Spleen (tissue), 7 donors: ENCODE measurements at regions not wholly inside any gene's neighbourhood (a gene's known extent, or its start where the extent isn't known, plus 50 kb on each side); places are given as distances from the start of the nearest gene placed in this dataset.

Experiments
- CTCF ChIP-seq, 11 experiments: fragments of 200-600 bp in 7 of 11; fragments of 450-650 bp in 4 of 11; sonication (generic) in 4 of 11; IDR thresholded peaks in 8 of 11; conservative IDR thresholded peaks in 3 of 11; 1 replicate in 7 of 11; 2 replicates in 4 of 11; pipeline versions ENCODE4 v1.4.0 to v1.8.0; 2016 to 2021; ENCODE audit warnings: antibody characterized with exemption in 11 of 11, inconsistent platforms in 4 of 11, mild to moderate bottlenecking in 1 of 11
- POLR2A ChIP-seq, 3 donors: fragments of 450-650 bp; IDR thresholded peaks; one replicate each; pipeline ENCODE4 v1.5.1; 2017; ENCODE audit warnings: antibody characterized with exemption in 3 of 3, mild to moderate bottlenecking in 1 of 3
- POLR2AphosphoS5 ChIP-seq, 3 donors: sonication (generic); formaldehyde crosslinking; IDR thresholded peaks; one replicate each; pipeline ENCODE4 v1.5.1; 2017; ENCODE audit warnings: antibody characterized with exemption in 3 of 3
- donor health status: DM: no; HTN: no; CAD: no; lungs with moderate emphysema.
- donor health status: DM: no; HTN: no; CAD: no.
- donor health status: DM: no; HTN: no; CAD: no.

GRCh38 chr6:168190646-168191443, 111.8 kb upstream of the FRMD1 start:
- TF ChIP-seq POLR2A (IDR thresholded peaks at IDR 0.05) (no peak), CTCF (IDR thresholded peaks at IDR 0.05 in 8 of 11, conservative IDR thresholded peaks at IDR 0.05 in 3 of 11) (no peak), POLR2AphosphoS5 (IDR thresholded peaks at IDR 0.05) (no peak)
